ENCODE measurements at regions not wholly inside any gene's neighbourhood (a gene's known extent, or its start where the extent isn't known, plus 50 kb on each side); places are given as distances from the start of the nearest gene placed in this dataset.
"Not testable (repeated sequence)": the region's sequence is repeated elsewhere in the genome, so short reads cannot be mapped to it uniquely, and the experiment has no call there.

GRCh38 chr3:6498944-6499343, 362.0 kb upstream of the GRM7 start:
- not testable (repeated sequence) for H3K4me3 ChIP-seq (ENCODE audit: low read depth, low read length); H3K27me3 ChIP-seq (ENCODE audit: control insufficient read depth, insufficient read depth, low read length); H3K4me1 ChIP-seq (ENCODE audit: control insufficient read depth, insufficient read depth, low read length); H3K9ac ChIP-seq (ENCODE audit: low read depth, low read length); H3K9me3 ChIP-seq (ENCODE audit: control insufficient read depth, insufficient read depth, low read length); H3K36me3 ChIP-seq (ENCODE audit: control insufficient read depth, insufficient read depth, low read length)

GRCh38 chr3:6504347-6504746, 356.6 kb upstream of the GRM7 start:
- Histone ChIP-seq H3K36me3 (ENCODE audit: control insufficient read depth, insufficient read depth, low read length) (no peaks in the 10 kb centered on the region), H3K27me3 (ENCODE audit: control insufficient read depth, insufficient read depth, low read length) (no peaks in the 10 kb centered on the region), H3K9ac (ENCODE audit: low read depth, low read length) (no peak overlapping the region), H3K9me3 (ENCODE audit: control insufficient read depth, insufficient read depth, low read length) (no peaks in the 10 kb centered on the region), H3K4me3 (ENCODE audit: low read depth, low read length) (no peak overlapping the region), H3K4me1 (ENCODE audit: control insufficient read depth, insufficient read depth, low read length) (no peaks in the 10 kb centered on the region)

GRCh38 chr3:6504834-6505233, 356.1 kb upstream of the GRM7 start:
- no peaks in the 10 kb centered on the region for H3K36me3 ChIP-seq (ENCODE audit: control insufficient read depth, insufficient read depth, low read length)
- no peaks in the 10 kb centered on the region for H3K4me1 ChIP-seq (ENCODE audit: control insufficient read depth, insufficient read depth, low read length)
- no peaks in the 10 kb centered on the region for H3K9me3 ChIP-seq (ENCODE audit: control insufficient read depth, insufficient read depth, low read length)
- H3K27me3 ChIP-seq (ENCODE audit: control insufficient read depth, insufficient read depth, low read length) = no peaks in the 10 kb centered on the region
- no peak overlapping the region for H3K4me3 ChIP-seq (ENCODE audit: low read depth, low read length)
- H3K9ac ChIP-seq (ENCODE audit: low read depth, low read length) = no peak overlapping the region

GRCh38 chr3:6508410-6508759, 352.5 kb upstream of the GRM7 start:
- no peaks in the 10 kb centered on the region for H3K36me3 ChIP-seq (ENCODE audit: control insufficient read depth, insufficient read depth, low read length)
- H3K4me1 ChIP-seq (ENCODE audit: control insufficient read depth, insufficient read depth, low read length) = no peaks in the 10 kb centered on the region
- no peaks in the 10 kb centered on the region for H3K27me3 ChIP-seq (ENCODE audit: control insufficient read depth, insufficient read depth, low read length)
- H3K9ac ChIP-seq (ENCODE audit: low read depth, low read length) = no peak overlapping the region
- no peak overlapping the region for H3K4me3 ChIP-seq (ENCODE audit: low read depth, low read length)
- H3K9me3 ChIP-seq (ENCODE audit: control insufficient read depth, insufficient read depth, low read length) = no peaks in the 10 kb centered on the region

- Histone ChIP-seq H3K27me3 (ENCODE audit: control insufficient read depth, insufficient read depth, low read length) (no peaks in the 10 kb centered on the region), H3K9ac (ENCODE audit: low read depth, low read length) (no peak overlapping the region), H3K4me1 (ENCODE audit: control insufficient read depth, insufficient read depth, low read length) (no peaks in the 10 kb centered on the region), H3K4me3 (ENCODE audit: low read depth, low read length) (no peak overlapping the region), H3K36me3 (ENCODE audit: control insufficient read depth, insufficient read depth, low read length) (no peaks in the 10 kb centered on the region), H3K9me3 (ENCODE audit: control insufficient read depth, insufficient read depth, low read length) (no peaks in the 10 kb centered on the region)
These were observed 351.3 kb upstream of the GRM7 start for GRCh38 chr3:6509576-6509975.

- Histone ChIP-seq H3K4me3 (ENCODE audit: low read depth, low read length) (no peak overlapping the region), H3K27me3 (ENCODE audit: control insufficient read depth, insufficient read depth, low read length) (no peaks in the 10 kb centered on the region), H3K9ac (ENCODE audit: low read depth, low read length) (no peak overlapping the region), H3K4me1 (ENCODE audit: control insufficient read depth, insufficient read depth, low read length) (no peaks in the 10 kb centered on the region), H3K9me3 (ENCODE audit: control insufficient read depth, insufficient read depth, low read length) (no peaks in the 10 kb centered on the region), H3K36me3 (ENCODE audit: control insufficient read depth, insufficient read depth, low read length) (no peaks in the 10 kb centered on the region)
These were observed 350.2 kb upstream of the GRM7 start for GRCh38 chr3:6510713-6511112.

- Histone ChIP-seq H3K36me3 (ENCODE audit: control insufficient read depth, insufficient read depth, low read length) (no peaks in the 10 kb centered on the region), H3K9me3 (ENCODE audit: control insufficient read depth, insufficient read depth, low read length) (no peaks in the 10 kb centered on the region), H3K4me3 (ENCODE audit: low read depth, low read length) (no peak overlapping the region), H3K27me3 (ENCODE audit: control insufficient read depth, insufficient read depth, low read length) (no peaks in the 10 kb centered on the region), H3K9ac (ENCODE audit: low read depth, low read length) (no peak overlapping the region), H3K4me1 (ENCODE audit: control insufficient read depth, insufficient read depth, low read length) (no peaks in the 10 kb centered on the region)
These were observed 348.6 kb upstream of the GRM7 start for GRCh38 chr3:6512172-6512800.

- Histone ChIP-seq H3K9ac (ENCODE audit: low read depth, low read length) (no peak overlapping the region), H3K4me1 (ENCODE audit: control insufficient read depth, insufficient read depth, low read length) (no peaks in the 10 kb centered on the region), H3K27me3 (ENCODE audit: control insufficient read depth, insufficient read depth, low read length) (no peaks in the 10 kb centered on the region), H3K4me3 (ENCODE audit: low read depth, low read length) (no peak overlapping the region), H3K9me3 (ENCODE audit: control insufficient read depth, insufficient read depth, low read length) (no peaks in the 10 kb centered on the region), H3K36me3 (ENCODE audit: control insufficient read depth, insufficient read depth, low read length) (no peaks in the 10 kb centered on the region)
These were observed 344.8 kb upstream of the GRM7 start for GRCh38 chr3:6516143-6516542.

GRCh38 chr3:6516694-6517093, 344.2 kb upstream of the GRM7 start:
- Histone ChIP-seq H3K4me3 (ENCODE audit: low read depth, low read length) (no peak overlapping the region), H3K36me3 (ENCODE audit: control insufficient read depth, insufficient read depth, low read length) (no peaks in the 10 kb centered on the region), H3K27me3 (ENCODE audit: control insufficient read depth, insufficient read depth, low read length) (no peaks in the 10 kb centered on the region), H3K9ac (ENCODE audit: low read depth, low read length) (no peak overlapping the region), H3K4me1 (ENCODE audit: control insufficient read depth, insufficient read depth, low read length) (no peaks in the 10 kb centered on the region), H3K9me3 (ENCODE audit: control insufficient read depth, insufficient read depth, low read length) (no peaks in the 10 kb centered on the region)

GRCh38 chr3:6518709-6519345, 342.1 kb upstream of the GRM7 start:
- H3K9me3 ChIP-seq (ENCODE audit: control insufficient read depth, insufficient read depth, low read length) = no peaks in the 10 kb centered on the region
- H3K27me3 ChIP-seq (ENCODE audit: control insufficient read depth, insufficient read depth, low read length) = no peaks in the 10 kb centered on the region
- H3K9ac ChIP-seq (ENCODE audit: low read depth, low read length) = no peak overlapping the region
- H3K4me1 ChIP-seq (ENCODE audit: control insufficient read depth, insufficient read depth, low read length) = no peaks in the 10 kb centered on the region
- no peaks in the 10 kb centered on the region for H3K36me3 ChIP-seq (ENCODE audit: control insufficient read depth, insufficient read depth, low read length)
- no peak overlapping the region for H3K4me3 ChIP-seq (ENCODE audit: low read depth, low read length)

GRCh38 chr3:6521369-6522113, 339.4 kb upstream of the GRM7 start:
- Histone ChIP-seq H3K9ac (ENCODE audit: low read depth, low read length) (no peak overlapping the region), H3K36me3 (ENCODE audit: control insufficient read depth, insufficient read depth, low read length) (no peaks in the 10 kb centered on the region), H3K9me3 (ENCODE audit: control insufficient read depth, insufficient read depth, low read length) (no peaks in the 10 kb centered on the region)

GRCh38 chr3:6522191-6522590, 338.7 kb upstream of the GRM7 start:
- Histone ChIP-seq H3K27me3 (ENCODE audit: control insufficient read depth, insufficient read depth, low read length) (no peaks in the 10 kb centered on the region), H3K9ac (ENCODE audit: low read depth, low read length) (no peak overlapping the region), H3K4me3 (ENCODE audit: low read depth, low read length) (no peak overlapping the region), H3K9me3 (ENCODE audit: control insufficient read depth, insufficient read depth, low read length) (no peaks in the 10 kb centered on the region), H3K36me3 (ENCODE audit: control insufficient read depth, insufficient read depth, low read length) (no peaks in the 10 kb centered on the region), H3K4me1 (ENCODE audit: control insufficient read depth, insufficient read depth, low read length) (no peaks in the 10 kb centered on the region)

More at GRCh38 chr3:6521369-6522113, 339.4 kb upstream of the GRM7 start:
- H3K4me1 ChIP-seq (ENCODE audit: control insufficient read depth, insufficient read depth, low read length) = no peaks in the 10 kb centered on the region
- H3K27me3 ChIP-seq (ENCODE audit: control insufficient read depth, insufficient read depth, low read length) = no peaks in the 10 kb centered on the region
- H3K4me3 ChIP-seq (ENCODE audit: low read depth, low read length) = no peak overlapping the region
